K562 (cell line): ENCODE measurements at regions not wholly inside any gene's neighbourhood (a gene's known extent, or its start where the extent isn't known, plus 50 kb on each side); places are given as distances from the start of the nearest gene placed in this dataset.

Source experiments
- ATAC-seq: fragments of 200-7000 bp; cut with Tn5 transposase; 3 replicates; pipeline ENCODE4 v1.9.1; 2020; ENCODE audit warnings: moderate library complexity
- BruUV-seq: library from RNA; stranded (reverse); fragments of 400-500 nt; replicated peaks from 2 replicates; lab custom pipeline; 2021; lab: Mats Ljungman, UMichigan
- CTCF ChIA-PET: fragments of 300-600 bp; formaldehyde crosslinking; extraction: SDS; loops from one replicate; lab custom pipeline; 2021; ENCODE audit warnings: low intra/inter-chr PET ratio; lab: Yijun Ruan, JAX
- POLR2A ChIA-PET: fragments of 300-600, 350-650 bp; sonication (Branson Sonifier 250); formaldehyde crosslinking; extraction: SDS; loops from one replicate; lab custom pipeline; 2021; ENCODE audit warnings: antibody characterized with exemption, inconsistent platforms; lab: Yijun Ruan, JAX
- DNase-seq, 4 experiments: peaks; one replicate each; pipeline versions ENCODE4 v3.0.0 to v3.0.0-alpha.2; 2011 to 2018; ENCODE audit warnings: low spot score in 3 of 4, mixed read lengths in 3 of 4; ENCODE audit errors: extremely low read depth in 1 of 4
- FAIRE-seq: peaks from 2 replicates; lab custom pipeline; 2011; peaks lifted over from hg19 to GRCh38; lab: Jason Lieb, UNC
- H2AFZ ChIP-seq: 2 replicates; pipeline ENCODE4 v1.6.0; 2011; ENCODE audit warnings: low read depth, low read length, control low read depth, inconsistent platforms
- H3K27ac ChIP-seq: fragments of 200-600 bp; 3 replicates; pipeline ENCODE4 v1.8.0; 2011; ENCODE audit warnings: low read depth, mild to moderate bottlenecking, control low read depth, inconsistent platforms, low read length, moderate library complexity, mixed read lengths; ENCODE audit errors: extremely low read depth
- H3K27me3 ChIP-seq, 2 experiments: fragments of 300-600 bp in 1 of 2; 2 replicates in 1 of 2; 3 replicates in 1 of 2; pipeline versions ENCODE4 v1.6.0 to v1.8.0; 2011; ENCODE audit warnings: inconsistent platforms in 2 of 2, low read length in 2 of 2, mild to moderate bottlenecking in 1 of 2, mixed read lengths in 1 of 2, moderate library complexity in 1 of 2; ENCODE audit not compliant: control insufficient read depth in 2 of 2, insufficient read depth in 2 of 2
- H3K36me3 ChIP-seq: fragments of 300-600 bp; 3 replicates; pipeline ENCODE4 v1.8.0; 2011; ENCODE audit warnings: mild to moderate bottlenecking, low read length, inconsistent platforms; ENCODE audit not compliant: control insufficient read depth, insufficient read depth
- H3K4me1 ChIP-seq, 2 experiments: fragments of 200-600 bp in 1 of 2; replicated peaks in 1 of 2; 2 replicates in 1 of 2; 3 replicates in 1 of 2; pipeline versions ENCODE4 v1.5.1 to v1.8.0; 2011; ENCODE audit warnings: inconsistent platforms in 2 of 2, low read length in 2 of 2, mild to moderate bottlenecking in 1 of 2, mixed read lengths in 1 of 2, moderate library complexity in 1 of 2; ENCODE audit not compliant: control insufficient read depth in 2 of 2, insufficient read depth in 2 of 2
- H3K4me2 ChIP-seq: 2 replicates; pipeline ENCODE4 v1.6.1; 2011; ENCODE audit warnings: low read length, control low read depth, inconsistent platforms, mixed read lengths; ENCODE audit not compliant: insufficient read depth
- H3K4me3 ChIP-seq: fragments of 200-600 bp; sonication (generic), shearing (Covaris generic); 2 replicates; pipeline ENCODE4 v1.5.1; 2016; ENCODE audit warnings: control low read depth, inconsistent platforms
- H3K79me2 ChIP-seq: fragments of 200-600 bp; 3 replicates; pipeline ENCODE4 v1.8.0; 2011; ENCODE audit warnings: low read length, inconsistent platforms; ENCODE audit not compliant: control insufficient read depth, insufficient read depth
- H3K9ac ChIP-seq, 2 experiments: 2 replicates each; pipeline versions ENCODE4 v1.6.0 to v1.6.1; 2011; ENCODE audit warnings: low read depth in 2 of 2, low read length in 2 of 2, control low read depth in 1 of 2, inconsistent platforms in 1 of 2, mild to moderate bottlenecking in 1 of 2, mixed read lengths in 1 of 2; ENCODE audit not compliant: insufficient read depth in 1 of 2
- H3K9me1 ChIP-seq: one replicate; pipeline ENCODE4 v1.6.0; 2011; ENCODE audit warnings: inconsistent platforms, mild to moderate bottlenecking, low read length, moderate library complexity; ENCODE audit not compliant: control insufficient read depth, insufficient read depth
- H3K9me3 ChIP-seq: replicated peaks from 2 replicates; pipeline ENCODE4 v1.5.1; 2011; ENCODE audit warnings: low read depth, low read length, inconsistent platforms; ENCODE audit not compliant: control insufficient read depth, insufficient read depth
- H4K20me1 ChIP-seq: replicated peaks from 2 replicates; pipeline ENCODE4 v1.6.1; 2011; ENCODE audit warnings: low read length, inconsistent platforms, mixed read lengths; ENCODE audit not compliant: control insufficient read depth, insufficient read depth
- DACH1 ChIP-seq: fragments of 450-650 bp; IDR thresholded peaks from 2 replicates; pipeline ENCODE4 v1.6.1; 2018; ENCODE audit not compliant: partially characterized antibody
- DNMT1 ChIP-seq: fragments of 450-650 bp; IDR thresholded peaks from 2 replicates; pipeline ENCODE4 v1.6.1; 2016; ENCODE audit warnings: antibody characterized with exemption, mild to moderate bottlenecking
- ETS1 ChIP-seq: conservative IDR thresholded peaks from 2 replicates; pipeline ENCODE4 v1.6.1; 2011; ENCODE audit warnings: low read depth, mild to moderate bottlenecking, low read length; ENCODE audit not compliant: control insufficient read depth
- GTF2A2 ChIP-seq: IDR thresholded peaks from 2 replicates; pipeline ENCODE4 v1.6.1; 2016; ENCODE audit warnings: mild to moderate bottlenecking, missing genetic modification characterization, missing compliant biosample characterization
- SP1 ChIP-seq: sonication (generic); formaldehyde crosslinking; IDR thresholded peaks from 2 replicates; pipeline ENCODE4 v1.8.1; 2022; ENCODE audit warnings: mild to moderate bottlenecking, missing genetic modification reagents
- TRIM25 ChIP-seq: fragments of 450-650 bp; IDR thresholded peaks from 2 replicates; pipeline ENCODE4 v1.7.0; 2016; ENCODE audit warnings: borderline replicate concordance
- ZNF398 ChIP-seq: fragments of 250-450 bp; sonication (Bioruptor Pico); IDR thresholded peaks from 2 replicates; pipeline ENCODE4 v1.8.0; 2021; ENCODE audit warnings: moderate library complexity, mild to moderate bottlenecking, inconsistent platforms
- WGBS: fragments of 100-300 bp; shearing (Covaris generic); methylation state at CpG from one replicate; pipeline ENCODE4 v1.1.6; 2016; ENCODE audit warnings: low coverage, mixed read lengths; ENCODE audit not compliant: insufficient coverage; ENCODE audit errors: missing lambda C conversion rate; 5-methylcytosine and 5-hydroxymethylcytosine counted together
- in situ Hi-C: fragments of 300-500 bp; cut with MboI; formaldehyde crosslinking; loops from 4 replicates; pipeline ENCODE4 v1.15.0; 2018; ENCODE audit warnings: inconsistent platforms, mixed read lengths
- intact Hi-C: fragments of 100-400 bp; cut with micrococcal nuclease; formaldehyde crosslinking; loops from 2 replicates; pipeline ENCODE4 v1.14.2; 2022

- H4K20me1 ChIP-seq = no peaks in the 10 kb centered on the region
- DNase-seq (no peak), ATAC-seq (no peak), FAIRE-seq (no peak)
- POLR2A ChIA-PET = interaction anchor here (0.5 to 1.4 kb wide), 2 partner anchors 9 to 61 kb away, joined by 3 to 4 read pairs; no protein-coding TSS in a partner anchor
- CTCF ChIA-PET = interaction anchor here (0.7 kb wide), 1 partner anchor 1588 kb away, joined by 3 read pairs; no protein-coding TSS in a partner anchor
- in situ Hi-C loops = no loop called here
- H3K4me3 ChIP-seq = no peak overlapping the region
- no peaks in the 10 kb centered on the region for H3K36me3 ChIP-seq
- TF ChIP-seq SP1 (CRISPR knock-in tag) = no peak
- TF ChIP-seq ZNF398 (CRISPR knock-in tag) = no peak
- BruUV-seq = no TSS peak
- no peaks in the 10 kb centered on the region for H3K27me3 ChIP-seq
- intact Hi-C loops = no loop called here
- no peak overlapping the region for H3K27ac ChIP-seq
- no peaks in the 10 kb centered on the region for H3K9me1 ChIP-seq
- no peaks in the 10 kb centered on the region for H3K4me1 ChIP-seq
- no peak overlapping the region for H3K9ac ChIP-seq
- no peaks in the 10 kb centered on the region for H3K79me2 ChIP-seq
- WGBS = 0% methylated on average over 1 of the region's 1 CpG
- H2AFZ ChIP-seq = no peak overlapping the region
- no peak overlapping the region for H3K4me2 ChIP-seq
- no peaks in the 10 kb centered on the region for H3K9me3 ChIP-seq
Measured at GRCh38 chrX:69374569-69374968, 129.6 kb upstream of the NALF2 start.

- Histone ChIP-seq H3K9ac (no peak overlapping the region), H3K27ac (no peak overlapping the region), H3K79me2 (no peaks in the 10 kb centered on the region), H3K9me3 (no peaks in the 10 kb centered on the region), H3K4me2 (no peak overlapping the region), H2AFZ (no peak overlapping the region), H3K36me3 (no peaks in the 10 kb centered on the region), H3K4me1 (no peaks in the 10 kb centered on the region), H3K9me1 (no peaks in the 10 kb centered on the region), H3K4me3 (no peak overlapping the region), H4K20me1 (no peaks in the 10 kb centered on the region), H3K27me3 (no peaks in the 10 kb centered on the region)
- ATAC-seq = no peak
- DNase-seq = no peak
- in situ Hi-C loops (no loop called here), intact Hi-C loops (no loop called here)
- ChIA-PET CTCF (no interaction called here), POLR2A (interaction anchor here (1.5 kb wide), 1 partner anchor 14 kb away, joined by 5 read pairs; no protein-coding TSS in a partner anchor)
- no TSS peak for BruUV-seq
- no peak for FAIRE-seq
- TF ChIP-seq DACH1 (no peak), TRIM25 (no peak), ETS1 (no peak), GTF2A2 (tag) (no peak), DNMT1 (no peak)
Measured at GRCh38 chrX:69372435-69372834, 131.7 kb upstream of the NALF2 start.
